HepG2 (cell line): ENCODE measurements at regions not wholly inside any gene's neighbourhood (a gene's known extent, or its start where the extent isn't known, plus 50 kb on each side); places are given as distances from the start of the nearest gene placed in this dataset.

ENCODE experiments used
- ATAC-seq: fragments of 200-7000 bp; cut with Tn5 transposase; 3 replicates; pipeline ENCODE4 v1.9.1; 2020; ENCODE audit warnings: mild to moderate bottlenecking, moderate library complexity
- BruUV-seq: library from RNA; stranded (reverse); fragments of 400-500 nt; replicated peaks from 2 replicates; lab custom pipeline; 2021; lab: Mats Ljungman, UMichigan
- CTCF ChIA-PET: fragments of 300-600 bp; formaldehyde crosslinking; extraction: SDS; loops from one replicate; lab custom pipeline; 2021; ENCODE audit warnings: low total read pairs, inconsistent platforms, low intra/inter-chr PET ratio; lab: Yijun Ruan, JAX
- POLR2A ChIA-PET: fragments of 350-600 bp; sonication (Branson Sonifier 250); formaldehyde crosslinking; loops from one replicate; lab custom pipeline; 2020; ENCODE audit warnings: antibody characterized with exemption, inconsistent platforms; lab: Yijun Ruan, JAX
- DNase-seq: peaks from one replicate; pipeline ENCODE4 v3.0.0-alpha.2; 2015; ENCODE audit warnings: low spot score
- FAIRE-seq: peaks from 3 replicates; lab custom pipeline; 2011; peaks lifted over from hg19 to GRCh38; lab: Jason Lieb, UNC
- H2AFZ ChIP-seq: one replicate; pipeline ENCODE4 v1.6.1; 2011; ENCODE audit warnings: low read length, inconsistent platforms
- H3K27ac ChIP-seq: fragments of 300-600 bp; 3 replicates; pipeline ENCODE4 v1.8.0; 2011; ENCODE audit warnings: mixed run types, mild to moderate bottlenecking, mixed read lengths, low read length, inconsistent platforms; ENCODE audit not compliant: insufficient read depth; ENCODE audit errors: extremely low read length
- H3K27me3 ChIP-seq, 2 experiments: fragments of 200-600 bp in 1 of 2; 2 replicates in 1 of 2; 3 replicates in 1 of 2; pipeline versions ENCODE4 v1.6.0 to v1.8.0; 2011; ENCODE audit warnings: low read length in 2 of 2, mild to moderate bottlenecking in 2 of 2, moderate library complexity in 2 of 2, inconsistent platforms in 1 of 2; ENCODE audit not compliant: insufficient read depth in 2 of 2, control insufficient read depth in 1 of 2
- H3K36me3 ChIP-seq, 2 experiments: fragments of 200-600 bp in 1 of 2; replicated peaks in 1 of 2; 2 replicates in 1 of 2; 3 replicates in 1 of 2; pipeline versions ENCODE4 v1.5.1 to v1.8.0; 2011; ENCODE audit warnings: low read length in 2 of 2, inconsistent platforms in 1 of 2; ENCODE audit not compliant: insufficient read depth in 2 of 2, control insufficient read depth in 1 of 2
- H3K4me1 ChIP-seq: 2 replicates; pipeline ENCODE4 v1.5.1; 2012; ENCODE audit warnings: low read length, inconsistent platforms; ENCODE audit not compliant: insufficient read depth
- H3K4me2 ChIP-seq: 2 replicates; pipeline ENCODE4 v1.6.0; 2011; ENCODE audit warnings: low read depth, low read length, inconsistent platforms
- H3K4me3 ChIP-seq, 3 experiments: fragments of 200-600 bp in 1 of 3; sonication (generic), shearing (Covaris generic) in 1 of 3; replicated peaks in 1 of 3; 2 replicates each; pipeline ENCODE4 v1.5.1; 2011 to 2016; ENCODE audit warnings: low read length in 3 of 3, inconsistent platforms in 2 of 3, low read depth in 2 of 3, mild to moderate bottlenecking in 2 of 3, control low read depth in 1 of 3, mixed read lengths in 1 of 3; ENCODE audit not compliant: insufficient read depth in 1 of 3
- H3K79me2 ChIP-seq: one replicate; pipeline ENCODE4 v1.6.1; 2011; ENCODE audit warnings: low read length, inconsistent platforms; ENCODE audit not compliant: insufficient read depth
- H3K9ac ChIP-seq: 2 replicates; pipeline ENCODE4 v1.6.0; 2011; ENCODE audit warnings: mild to moderate bottlenecking, low read depth, low read length, inconsistent platforms; ENCODE audit not compliant: insufficient read depth
- H3K9me3 ChIP-seq: 2 replicates; pipeline ENCODE4 v1.5.1; 2012; ENCODE audit warnings: mild to moderate bottlenecking, low read length
- H4K20me1 ChIP-seq: 2 replicates; pipeline ENCODE4 v1.6.0; 2011; ENCODE audit warnings: inconsistent platforms, mild to moderate bottlenecking, low read length, moderate library complexity; ENCODE audit not compliant: insufficient read depth
- ATF6 ChIP-seq: sonication (generic); formaldehyde crosslinking; conservative IDR thresholded peaks from 2 replicates; pipeline ENCODE4 v1.4.0; 2020; ENCODE audit warnings: missing genetic modification reagents
- FOXJ3 ChIP-seq: sonication (generic); formaldehyde crosslinking; IDR thresholded peaks from 2 replicates; pipeline ENCODE4 v1.4.0; 2020; ENCODE audit warnings: missing genetic modification reagents, mild to moderate bottlenecking, borderline replicate concordance
- GFI1 ChIP-seq: sonication (generic); formaldehyde crosslinking; IDR thresholded peaks from 2 replicates; pipeline ENCODE4 v1.5.0; 2020; ENCODE audit warnings: missing genetic modification reagents, mild to moderate bottlenecking, borderline replicate concordance
- KDM4B ChIP-seq: sonication (generic); formaldehyde crosslinking; IDR thresholded peaks from 2 replicates; pipeline ENCODE4 v1.4.0; 2020; ENCODE audit warnings: missing genetic modification reagents
- LCORL ChIP-seq, 2 experiments: fragments of 450-650 bp in 1 of 2; sonication (generic) in 1 of 2; formaldehyde crosslinking in 1 of 2; IDR thresholded peaks; 2 replicates each; pipeline versions ENCODE4 v1.5.0 to v1.6.1; 2017 to 2020; ENCODE audit warnings: antibody characterized with exemption in 1 of 2, missing genetic modification reagents in 1 of 2
- THYN1 ChIP-seq: sonication (generic); formaldehyde crosslinking; IDR thresholded peaks from 2 replicates; pipeline ENCODE4 v1.8.1; 2023; ENCODE audit warnings: low read depth, mild to moderate bottlenecking, moderate library complexity, missing genetic modification reagents, borderline replicate concordance
- TMF1 ChIP-seq: sonication (generic); formaldehyde crosslinking; IDR thresholded peaks from 2 replicates; pipeline ENCODE4 v1.8.1; 2022; ENCODE audit warnings: low read depth, missing genetic modification reagents
- ZNF136 ChIP-seq: sonication (generic); formaldehyde crosslinking; IDR thresholded peaks from 2 replicates; pipeline ENCODE4 v1.8.1; 2022; ENCODE audit warnings: low read depth, mild to moderate bottlenecking, moderate library complexity, missing genetic modification reagents
- ZNF432 ChIP-seq: sonication (generic); formaldehyde crosslinking; IDR thresholded peaks from 2 replicates; pipeline ENCODE4 v1.5.0; 2020; ENCODE audit warnings: missing genetic modification reagents, mild to moderate bottlenecking, borderline replicate concordance
- WGBS: methylation state at CpG from one replicate; pipeline ENCODE4 v1.1.6; 2017; ENCODE audit warnings: low lambda C conversion rate; 5-methylcytosine and 5-hydroxymethylcytosine counted together
- in situ Hi-C: cut with HindIII; loops from 2 replicates; pipeline ENCODE4 v1.10.0; 2017; ENCODE audit warnings: low pct_unique_long_range_greater_than_20kb; ENCODE audit not compliant: extremely low pct_ligation_motif_present
- intact Hi-C: fragments of 100-400 bp; cut with micrococcal nuclease; formaldehyde crosslinking; loops from one replicate; pipeline ENCODE4 v1.10.0; 2022; ENCODE audit not compliant: unreplicated experiment
- TF ChIP-seq, protein P1 (sequence below): sonication (generic); formaldehyde crosslinking; IDR thresholded peaks from 2 replicates; pipeline ENCODE4 v1.4.0; 2020; ENCODE audit warnings: missing genetic modification reagents
- TF ChIP-seq, protein P2 (sequence below): sonication (generic); formaldehyde crosslinking; IDR thresholded peaks from 2 replicates; pipeline ENCODE4 v1.4.0; 2020; ENCODE audit warnings: missing genetic modification reagents; ENCODE audit errors: not compliant biosample characterization

DNA sequence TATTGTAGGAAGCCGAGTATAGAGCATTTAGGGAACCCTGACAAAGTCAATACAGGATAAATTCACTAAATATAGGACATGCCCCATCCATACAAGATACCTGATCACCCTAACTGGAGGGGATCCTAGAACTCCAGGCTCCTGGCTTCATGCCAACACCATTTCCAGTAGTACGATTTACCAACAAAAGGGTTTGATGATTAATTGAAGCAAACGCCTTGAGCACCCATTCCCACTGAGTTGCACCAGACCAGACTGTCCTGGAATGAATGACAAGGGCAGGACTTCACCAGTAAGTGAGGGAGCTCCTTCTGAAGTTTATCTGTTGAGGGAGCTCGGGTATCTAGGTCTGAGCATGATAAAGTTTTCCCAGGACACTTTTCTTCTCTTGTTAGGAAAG is 327.2 kb upstream of the MSX2 start:
- H4K20me1 ChIP-seq = no peaks in the 10 kb centered on the region
- no peak overlapping the region for H3K27ac ChIP-seq
- FAIRE-seq (no peak), DNase-seq (no peak), ATAC-seq (no peak)
- WGBS = 0% methylated on average over 4 of the region's 4 CpGs
- in situ Hi-C loops = no loop called here
- no peak overlapping the region for H3K4me3 ChIP-seq
- H3K9me3 ChIP-seq = no peaks in the 10 kb centered on the region
- H3K4me1 ChIP-seq = no peaks in the 10 kb centered on the region
- intact Hi-C loops = no loop called here
- H3K79me2 ChIP-seq = no peaks in the 10 kb centered on the region
- H3K36me3 ChIP-seq = no peaks in the 10 kb centered on the region
- H2AFZ ChIP-seq = no peak overlapping the region
- H3K9ac ChIP-seq = no peak overlapping the region
- no peak for TF ChIP-seq ZNF432 (CRISPR knock-in tag)
- peak; percentile 62; the same call in 1 of the 2 replicates for TF ChIP-seq LCORL (IDR thresholded peaks at IDR 0.05)
- no peak for TF ChIP-seq LCORL (CRISPR knock-in tag; IDR thresholded peaks at IDR 0.05)
- no peak for TF ChIP-seq TMF1 (CRISPR knock-in tag)
- TF ChIP-seq ATF6 = no peak
- H3K4me2 ChIP-seq = no peak overlapping the region
- no TSS peak for BruUV-seq
- ChIA-PET CTCF (no interaction called here), POLR2A (no interaction called here)
- H3K27me3 ChIP-seq = no peaks in the 10 kb centered on the region; a peak in 1 of 5 replicates

DNA sequence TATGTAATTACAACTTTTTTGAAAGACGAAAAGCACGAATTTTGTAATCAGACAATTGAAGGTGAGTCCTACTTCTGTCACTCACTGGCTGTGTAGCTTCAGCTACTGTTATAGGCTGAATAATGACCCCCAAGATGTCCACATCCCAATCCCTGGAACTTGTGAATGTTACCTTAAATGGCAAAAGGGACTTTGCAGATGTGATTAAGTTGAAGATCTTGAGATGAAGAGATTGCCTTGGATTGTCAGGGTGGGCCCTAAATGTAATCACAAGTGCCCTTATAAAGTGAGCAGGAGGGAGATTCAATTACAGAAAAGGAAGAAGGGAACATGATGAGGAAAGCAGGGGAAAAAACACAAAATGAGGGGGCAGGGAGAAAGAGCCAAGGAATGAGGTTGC is 326.2 kb upstream of the MSX2 start:
- no peak for FAIRE-seq
- intact Hi-C loops = no loop called here
- Histone ChIP-seq H4K20me1 (no peaks in the 10 kb centered on the region), H3K9ac (no peak overlapping the region), H3K27me3 (peaks cover 0 to 6% of the 10 kb centered on the region in 2 experiments; a peak in 2 of 5 replicates), H3K4me1 (no peaks in the 10 kb centered on the region), H3K27ac (no peak overlapping the region), H3K4me3 (no peak overlapping the region), H3K9me3 (no peaks in the 10 kb centered on the region), H3K79me2 (no peaks in the 10 kb centered on the region), H3K4me2 (no peak overlapping the region), H3K36me3 (no peaks in the 10 kb centered on the region), H2AFZ (no peak overlapping the region)
- BruUV-seq = no TSS peak
- in situ Hi-C loops = no loop called here
- ChIA-PET CTCF (no interaction called here), POLR2A (no interaction called here)
- no peak for ATAC-seq
- no peak for DNase-seq
- 2% methylated on average over 2 of the region's 2 CpGs for WGBS
- TF ChIP-seq ZNF136 (CRISPR knock-in tag) = no peak
- TF ChIP-seq, protein P1, sequence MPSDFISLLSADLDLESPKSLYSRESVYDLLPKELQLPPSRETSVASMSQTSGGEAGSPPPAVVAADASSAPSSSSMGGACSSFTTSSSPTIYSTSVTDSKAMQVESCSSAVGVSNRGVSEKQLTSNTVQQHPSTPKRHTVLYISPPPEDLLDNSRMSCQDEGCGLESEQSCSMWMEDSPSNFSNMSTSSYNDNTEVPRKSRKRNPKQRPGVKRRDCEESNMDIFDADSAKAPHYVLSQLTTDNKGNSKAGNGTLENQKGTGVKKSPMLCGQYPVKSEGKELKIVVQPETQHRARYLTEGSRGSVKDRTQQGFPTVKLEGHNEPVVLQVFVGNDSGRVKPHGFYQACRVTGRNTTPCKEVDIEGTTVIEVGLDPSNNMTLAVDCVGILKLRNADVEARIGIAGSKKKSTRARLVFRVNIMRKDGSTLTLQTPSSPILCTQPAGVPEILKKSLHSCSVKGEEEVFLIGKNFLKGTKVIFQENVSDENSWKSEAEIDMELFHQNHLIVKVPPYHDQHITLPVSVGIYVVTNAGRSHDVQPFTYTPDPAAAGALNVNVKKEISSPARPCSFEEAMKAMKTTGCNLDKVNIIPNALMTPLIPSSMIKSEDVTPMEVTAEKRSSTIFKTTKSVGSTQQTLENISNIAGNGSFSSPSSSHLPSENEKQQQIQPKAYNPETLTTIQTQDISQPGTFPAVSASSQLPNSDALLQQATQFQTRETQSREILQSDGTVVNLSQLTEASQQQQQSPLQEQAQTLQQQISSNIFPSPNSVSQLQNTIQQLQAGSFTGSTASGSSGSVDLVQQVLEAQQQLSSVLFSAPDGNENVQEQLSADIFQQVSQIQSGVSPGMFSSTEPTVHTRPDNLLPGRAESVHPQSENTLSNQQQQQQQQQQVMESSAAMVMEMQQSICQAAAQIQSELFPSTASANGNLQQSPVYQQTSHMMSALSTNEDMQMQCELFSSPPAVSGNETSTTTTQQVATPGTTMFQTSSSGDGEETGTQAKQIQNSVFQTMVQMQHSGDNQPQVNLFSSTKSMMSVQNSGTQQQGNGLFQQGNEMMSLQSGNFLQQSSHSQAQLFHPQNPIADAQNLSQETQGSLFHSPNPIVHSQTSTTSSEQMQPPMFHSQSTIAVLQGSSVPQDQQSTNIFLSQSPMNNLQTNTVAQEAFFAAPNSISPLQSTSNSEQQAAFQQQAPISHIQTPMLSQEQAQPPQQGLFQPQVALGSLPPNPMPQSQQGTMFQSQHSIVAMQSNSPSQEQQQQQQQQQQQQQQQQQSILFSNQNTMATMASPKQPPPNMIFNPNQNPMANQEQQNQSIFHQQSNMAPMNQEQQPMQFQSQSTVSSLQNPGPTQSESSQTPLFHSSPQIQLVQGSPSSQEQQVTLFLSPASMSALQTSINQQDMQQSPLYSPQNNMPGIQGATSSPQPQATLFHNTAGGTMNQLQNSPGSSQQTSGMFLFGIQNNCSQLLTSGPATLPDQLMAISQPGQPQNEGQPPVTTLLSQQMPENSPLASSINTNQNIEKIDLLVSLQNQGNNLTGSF (CRISPR knock-in tag) = no peak
- no peak for TF ChIP-seq KDM4B (CRISPR knock-in tag)
- no peak for TF ChIP-seq FOXJ3 (CRISPR knock-in tag)
- TF ChIP-seq, protein P2, sequence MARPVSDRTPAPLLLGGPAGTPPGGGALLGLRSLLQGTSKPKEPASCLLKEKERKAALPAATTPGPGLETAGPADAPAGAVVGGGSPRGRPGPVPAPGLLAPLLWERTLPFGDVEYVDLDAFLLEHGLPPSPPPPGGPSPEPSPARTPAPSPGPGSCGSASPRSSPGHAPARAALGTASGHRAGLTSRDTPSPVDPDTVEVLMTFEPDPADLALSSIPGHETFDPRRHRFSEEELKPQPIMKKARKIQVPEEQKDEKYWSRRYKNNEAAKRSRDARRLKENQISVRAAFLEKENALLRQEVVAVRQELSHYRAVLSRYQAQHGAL (CRISPR knock-in tag) = no peak
- no peak for TF ChIP-seq THYN1 (CRISPR knock-in tag)
- TF ChIP-seq GFI1 (CRISPR knock-in tag) = no peak
